ENCODE measurements at regions not wholly inside any gene's neighbourhood (a gene's known extent, or its start where the extent isn't known, plus 50 kb on each side); places are given as distances from the start of the nearest gene placed in this dataset.

GRCh38 chr6:82687855-82688254, 324.2 kb downstream of the TPBG start:
- intact Hi-C loops (cut with micrococcal nuclease; ENCODE audit: unreplicated experiment): no loop called here
- ChIA-PET CTCF (ENCODE audit: unreplicated experiment) (no interaction called here), POLR2A (no interaction called here)
- Histone ChIP-seq H3K9me2 (ENCODE audit: insufficient read depth, low read length) (no peaks in the 10 kb centered on the region), H3K4me3 (ENCODE audit: low read depth, low read length, poor library complexity, severe bottlenecking) (no peak overlapping the region), H3K79me2 (ENCODE audit: insufficient read depth, low read depth, low read length) (no peaks in the 10 kb centered on the region), H4K20me1 (ENCODE audit: insufficient read depth, low read length) (no peaks in the 10 kb centered on the region), H3K9me3 (ENCODE audit: low read length) (no peaks in the 10 kb centered on the region), H2AFZ (ENCODE audit: low read length) (no peak overlapping the region), H3K36me3 (ENCODE audit: insufficient read depth, low read length) (no peaks in the 10 kb centered on the region), H3K27ac (ENCODE audit: low read depth, low read length, poor library complexity, severe bottlenecking) (no peak overlapping the region), H3K4me2 (ENCODE audit: low read length) (no peak overlapping the region), H3K4me1 (ENCODE audit: insufficient read depth, low read length, poor library complexity, severe bottlenecking) (no peaks in the 10 kb centered on the region)
- BruUV-seq (replicated peaks): no TSS peak
- TF ChIP-seq EZH2phosphoT487 (IDR thresholded peaks at IDR 0.05; ENCODE audit: borderline replicate concordance, low read depth, low read length) (no peak), CTCF (conservative IDR thresholded peaks at IDR 0.05; ENCODE audit: low read length) (no peak)
- no peak for DNase-seq (ENCODE audit: low spot score)

GRCh38 chr6:82690283-82690682, 326.7 kb downstream of the TPBG start:
- intact Hi-C loops (cut with micrococcal nuclease; ENCODE audit: unreplicated experiment): no loop called here
- Histone ChIP-seq H3K79me2 (ENCODE audit: insufficient read depth, low read depth, low read length) (no peaks in the 10 kb centered on the region), H3K27ac (ENCODE audit: low read depth, low read length, poor library complexity, severe bottlenecking) (no peak overlapping the region), H3K4me1 (ENCODE audit: insufficient read depth, low read length, poor library complexity, severe bottlenecking) (no peaks in the 10 kb centered on the region), H3K36me3 (ENCODE audit: insufficient read depth, low read length) (no peaks in the 10 kb centered on the region), H3K4me2 (ENCODE audit: low read length) (no peak overlapping the region), H3K9me3 (ENCODE audit: low read length) (no peaks in the 10 kb centered on the region), H3K9me2 (ENCODE audit: insufficient read depth, low read length) (no peaks in the 10 kb centered on the region), H4K20me1 (ENCODE audit: insufficient read depth, low read length) (no peaks in the 10 kb centered on the region), H3K4me3 (ENCODE audit: low read depth, low read length, poor library complexity, severe bottlenecking) (no peak overlapping the region), H2AFZ (ENCODE audit: low read length) (no peak overlapping the region)
- DNase-seq (ENCODE audit: low spot score): no peak
- CTCF ChIA-PET (ENCODE audit: unreplicated experiment): no interaction called here
- BruUV-seq (replicated peaks): no TSS peak
- POLR2A ChIA-PET: interaction anchor here (0.6 kb wide), 1 partner anchor 244 kb away, joined by 3 read pairs; no protein-coding TSS in a partner anchor
- TF ChIP-seq CTCF (conservative IDR thresholded peaks at IDR 0.05; ENCODE audit: low read length): no peak
- TF ChIP-seq EZH2phosphoT487 (IDR thresholded peaks at IDR 0.05; ENCODE audit: borderline replicate concordance, low read depth, low read length): no peak

DNA sequence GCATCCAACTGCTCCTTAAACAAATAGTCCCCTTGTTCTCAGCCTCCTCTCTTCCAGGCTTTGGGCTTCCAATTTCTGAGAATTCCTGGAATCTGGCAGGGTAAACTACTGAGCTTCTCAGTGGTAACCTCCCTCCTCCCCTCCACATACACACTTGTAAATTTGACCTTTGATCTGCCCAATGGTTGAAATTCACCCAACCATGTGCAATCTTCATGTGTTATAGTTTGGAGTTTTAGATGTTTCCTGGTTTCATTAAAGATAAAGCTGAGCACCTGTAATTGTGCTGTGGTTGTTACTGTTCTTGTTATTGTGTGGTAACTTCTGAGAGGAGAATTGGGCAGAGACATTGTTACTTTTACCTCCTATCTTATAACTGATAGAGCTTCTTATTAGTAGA, 328.4 kb downstream of the TPBG start:
- no peaks in the 10 kb centered on the region for H3K36me3 ChIP-seq (ENCODE audit: insufficient read depth, low read length)
- intact Hi-C loops (cut with micrococcal nuclease; ENCODE audit: unreplicated experiment): no loop called here
- H3K9me2 ChIP-seq (ENCODE audit: insufficient read depth, low read length): no peaks in the 10 kb centered on the region
- POLR2A ChIA-PET: interaction anchor here (0.6 to 1.0 kb wide), 2 partner anchors 830 to 1328 kb away, joined by 3 read pairs; no protein-coding TSS in a partner anchor
- H3K4me1 ChIP-seq (ENCODE audit: insufficient read depth, low read length, poor library complexity, severe bottlenecking): no peaks in the 10 kb centered on the region
- CTCF ChIA-PET (ENCODE audit: unreplicated experiment): no interaction called here
- no peak overlapping the region for H3K27ac ChIP-seq (ENCODE audit: low read depth, low read length, poor library complexity, severe bottlenecking)
- no peak overlapping the region for H3K4me2 ChIP-seq (ENCODE audit: low read length)
- no TSS peak for BruUV-seq (replicated peaks)
- no peak for DNase-seq (ENCODE audit: low spot score)
- H2AFZ ChIP-seq (ENCODE audit: low read length): no peak overlapping the region
- TF ChIP-seq CTCF (conservative IDR thresholded peaks at IDR 0.05; ENCODE audit: low read length): no peak
- no peak for TF ChIP-seq EZH2phosphoT487 (IDR thresholded peaks at IDR 0.05; ENCODE audit: borderline replicate concordance, low read depth, low read length)
- no peaks in the 10 kb centered on the region for H3K79me2 ChIP-seq (ENCODE audit: insufficient read depth, low read depth, low read length)
- H3K4me3 ChIP-seq (ENCODE audit: low read depth, low read length, poor library complexity, severe bottlenecking): no peak overlapping the region
- no peaks in the 10 kb centered on the region for H3K9me3 ChIP-seq (ENCODE audit: low read length)
- no peaks in the 10 kb centered on the region for H4K20me1 ChIP-seq (ENCODE audit: insufficient read depth, low read length)
